Endometrial microvascular endothelial cells (primary cell): ENCODE measurements at regions not wholly inside any gene's neighbourhood (a gene's known extent, or its start where the extent isn't known, plus 50 kb on each side); places are given as distances from the start of the nearest gene placed in this dataset.
"Not testable (repeated sequence)": the region's sequence is repeated elsewhere in the genome, so short reads cannot be mapped to it uniquely, and the experiment has no call there.

Experiments
- in situ Hi-C: cut with HindIII; loops from 2 replicates; pipeline ENCODE4 v1.10.0; 2017; ENCODE audit warnings: low sequenced_read_pairs, low pct_unique_long_range_greater_than_20kb; ENCODE audit errors: inconsistent ontology term

- in situ Hi-C loops = no loop called here
Observed at GRCh38 chr17:77830816-77831473, 127.6 kb upstream of the TNRC6C start.

- in situ Hi-C loops = no loop called here
Observed at GRCh38 chr17:77831474-77832179, 126.9 kb upstream of the TNRC6C start.

DNA sequence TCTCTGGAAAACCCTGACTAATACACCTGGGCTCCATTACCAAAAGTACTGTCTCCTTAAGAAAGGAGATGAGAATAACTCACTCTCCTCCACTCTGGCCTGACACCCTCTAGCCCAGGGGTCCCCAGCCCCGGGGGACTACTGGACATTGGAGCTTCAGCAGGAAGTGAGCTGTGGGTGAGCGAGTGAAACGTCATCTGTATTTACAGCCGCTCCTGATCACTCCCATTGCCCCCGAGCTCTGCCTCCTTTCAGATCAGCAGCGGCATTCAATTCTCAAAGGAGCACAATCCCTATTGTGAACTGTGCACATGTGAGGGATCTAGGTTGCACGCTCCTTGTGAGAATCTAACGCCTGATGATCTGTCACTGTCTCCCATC, 126.3 kb upstream of the TNRC6C start:
- in situ Hi-C loops = no loop called here

DNA sequence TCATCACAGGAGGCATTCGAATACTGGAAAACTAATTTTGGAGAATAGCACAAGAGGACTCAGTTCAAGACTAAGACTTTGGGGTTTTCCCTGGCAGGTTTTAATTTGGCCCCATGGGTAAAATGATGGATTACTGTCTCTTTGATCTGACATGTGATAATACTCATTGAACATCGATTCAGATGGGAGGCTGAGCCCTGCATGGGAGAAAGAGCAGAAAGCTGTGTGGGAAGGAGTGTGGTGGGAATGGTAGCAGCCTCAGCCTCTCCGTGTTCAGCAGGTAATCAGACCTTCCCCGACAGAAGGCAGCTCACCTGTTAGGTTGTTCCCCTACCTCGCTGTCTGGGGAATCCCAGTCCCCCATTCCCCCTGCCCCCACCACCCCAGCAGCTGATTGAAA, 124.7 kb upstream of the TNRC6C start:
- in situ Hi-C loops = no loop called here

GRCh38 chr17:77834170-77835115, 124.1 kb upstream of the TNRC6C start:
- in situ Hi-C loops = no loop called here

DNA sequence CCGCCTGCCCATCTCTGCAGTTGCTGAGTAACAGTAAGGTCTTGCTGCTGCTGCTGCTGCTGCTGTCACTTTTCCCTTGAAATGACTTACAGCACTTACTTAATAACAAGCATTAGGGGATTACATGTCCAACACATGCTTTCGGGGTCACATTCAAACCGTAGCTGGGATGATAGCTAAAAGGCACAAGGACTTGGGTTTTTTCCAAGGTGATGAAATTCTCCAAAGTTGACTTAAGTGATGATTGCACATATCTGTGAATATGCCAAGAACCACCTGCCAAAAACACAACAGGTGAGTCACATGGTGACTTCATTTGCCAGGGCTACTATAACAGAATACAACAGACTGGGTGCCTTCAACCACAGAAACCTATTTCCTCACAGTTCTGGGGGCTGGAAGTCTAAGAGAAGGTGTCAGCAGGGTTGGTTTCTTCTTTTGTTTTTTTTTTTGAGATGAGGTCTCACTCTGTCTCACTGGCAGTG, 121.9 kb upstream of the TNRC6C start:
- in situ Hi-C loops = no loop called here

DNA sequence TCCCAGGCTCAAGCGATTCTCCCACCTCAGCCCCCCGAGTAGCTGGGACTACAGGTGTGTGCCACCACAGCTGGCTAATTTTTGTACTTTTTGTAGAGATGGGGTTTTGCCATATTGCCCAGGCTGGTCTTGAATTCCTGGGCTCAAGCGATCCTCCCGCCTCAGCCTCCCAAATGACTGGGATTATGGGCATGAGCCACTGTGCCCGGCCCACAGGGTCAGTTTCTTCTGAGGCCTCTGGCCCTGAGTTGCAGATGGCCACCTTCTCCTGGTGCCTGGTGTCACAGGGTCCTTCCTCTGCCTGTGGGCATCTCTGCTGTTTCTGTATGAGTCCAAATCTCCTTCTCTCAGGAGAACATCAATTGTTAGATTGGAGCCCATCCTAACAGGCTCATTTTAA, 121.4 kb upstream of the TNRC6C start:
- in situ Hi-C loops = not testable (repeated sequence)

GRCh38 chr17:77837917-77838316, 120.6 kb upstream of the TNRC6C start:
- in situ Hi-C loops = no loop called here

DNA sequence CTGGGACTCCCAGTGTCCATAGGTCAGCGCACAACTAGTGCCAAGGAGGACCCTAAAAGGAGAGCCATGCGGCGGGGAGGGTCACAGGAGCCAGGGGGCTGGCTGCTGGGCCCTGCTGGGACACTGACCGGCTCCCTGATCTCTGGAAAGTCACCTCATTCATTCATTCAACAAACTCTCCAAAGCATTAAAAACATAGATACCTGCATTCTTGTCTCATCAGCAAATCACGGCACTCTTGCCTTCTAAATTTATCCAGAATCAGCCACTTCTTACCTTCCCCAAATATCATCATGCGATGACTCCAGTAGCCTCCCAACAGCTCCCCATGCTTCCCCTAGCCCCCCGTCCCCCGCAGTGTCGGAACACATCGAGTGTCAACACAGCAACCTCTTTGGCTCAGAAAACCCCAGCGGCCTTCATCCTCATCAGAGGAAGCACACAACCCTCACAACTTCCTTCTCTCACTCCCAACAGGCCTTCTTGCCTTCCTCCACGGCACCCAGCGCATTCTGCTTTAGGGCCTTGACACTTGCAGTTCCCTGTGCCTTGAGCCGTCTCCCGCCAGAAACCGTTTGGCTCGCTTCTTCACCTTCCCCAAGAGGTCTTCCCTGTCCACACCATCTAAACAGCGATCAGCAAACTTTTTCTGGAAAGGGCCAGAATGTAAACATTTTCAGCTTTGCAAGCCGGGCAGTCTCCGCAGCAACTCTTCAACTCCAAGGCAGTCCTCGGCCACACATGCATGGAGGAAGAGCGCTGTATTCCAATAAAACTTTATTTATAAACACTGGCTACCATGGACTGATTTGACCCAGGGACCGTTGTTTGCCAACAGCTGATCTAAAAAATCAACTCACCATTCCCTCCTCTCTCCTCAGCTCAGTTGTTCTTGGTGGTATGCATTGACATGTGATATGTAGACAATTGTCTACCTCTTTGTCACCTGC, 119.5 kb upstream of the TNRC6C start:
- in situ Hi-C loops = no loop called here

- in situ Hi-C loops = no loop called here
Observed at GRCh38 chr17:77839698-77840512, 118.6 kb upstream of the TNRC6C start.

GRCh38 chr17:77840513-77841165, 117.9 kb upstream of the TNRC6C start:
- in situ Hi-C loops = no loop called here

DNA sequence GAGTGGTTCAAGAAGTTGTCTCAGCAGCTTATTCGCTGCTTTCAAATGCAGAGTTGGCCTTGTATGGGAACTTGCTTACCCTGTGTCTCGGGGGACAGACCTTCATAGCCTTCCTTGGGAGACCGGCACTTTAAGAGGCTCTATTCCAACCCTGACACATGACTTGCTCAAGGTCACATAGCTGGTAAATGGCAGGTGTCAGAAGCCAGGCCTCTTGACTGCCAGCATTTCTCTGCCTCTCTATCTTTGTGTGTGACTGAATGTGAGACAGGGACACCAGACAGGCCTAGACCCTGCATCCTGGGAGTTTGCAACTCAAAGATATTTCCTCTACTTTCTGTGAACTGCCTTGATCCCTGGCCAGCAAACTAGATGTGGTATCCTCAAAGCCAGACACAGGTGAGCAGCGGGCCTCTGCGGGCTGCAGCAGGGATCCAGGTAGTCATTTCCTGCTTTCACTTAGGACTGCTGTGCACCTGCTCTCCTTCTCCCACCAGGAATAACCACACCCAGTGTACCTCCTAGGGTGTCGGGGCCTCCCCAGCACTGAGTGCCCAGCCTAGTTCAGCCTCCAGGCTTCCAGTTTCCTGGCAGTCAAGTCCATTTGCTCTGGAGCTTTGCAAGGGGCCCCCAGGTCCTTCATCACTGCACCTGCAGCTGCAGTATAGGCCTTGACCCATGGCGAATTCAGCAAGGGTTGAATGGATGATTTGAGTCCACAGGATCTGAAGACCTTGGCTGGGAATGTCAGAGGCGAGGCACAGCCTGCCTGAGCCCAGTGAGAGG, 116.6 kb upstream of the TNRC6C start:
- in situ Hi-C loops = no loop called here

- in situ Hi-C loops = no loop called here
Observed at GRCh38 chr17:77842528-77843147, 115.9 kb upstream of the TNRC6C start.

- in situ Hi-C loops = not testable (repeated sequence)
Observed at GRCh38 chr17:77843255-77843895, 115.1 kb upstream of the TNRC6C start.

DNA sequence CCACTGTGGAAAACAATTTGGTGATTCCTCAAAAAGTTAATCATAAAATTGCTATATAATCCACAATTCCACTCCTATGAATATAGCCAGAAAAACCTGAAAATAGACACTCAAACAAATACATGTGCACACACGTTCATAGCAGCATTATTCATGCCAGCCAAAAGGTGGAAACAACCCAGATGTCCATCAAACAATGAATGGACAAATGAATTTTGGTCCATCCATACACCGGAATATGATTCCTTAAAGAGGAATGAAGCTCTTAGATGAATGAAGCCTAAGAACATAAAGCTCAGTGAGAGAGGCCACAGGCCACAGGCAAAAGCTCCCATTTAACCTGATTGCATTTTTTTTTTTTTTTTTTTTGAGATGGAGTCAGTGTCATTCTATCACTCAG, 114.6 kb upstream of the TNRC6C start:
- in situ Hi-C loops = no loop called here

DNA sequence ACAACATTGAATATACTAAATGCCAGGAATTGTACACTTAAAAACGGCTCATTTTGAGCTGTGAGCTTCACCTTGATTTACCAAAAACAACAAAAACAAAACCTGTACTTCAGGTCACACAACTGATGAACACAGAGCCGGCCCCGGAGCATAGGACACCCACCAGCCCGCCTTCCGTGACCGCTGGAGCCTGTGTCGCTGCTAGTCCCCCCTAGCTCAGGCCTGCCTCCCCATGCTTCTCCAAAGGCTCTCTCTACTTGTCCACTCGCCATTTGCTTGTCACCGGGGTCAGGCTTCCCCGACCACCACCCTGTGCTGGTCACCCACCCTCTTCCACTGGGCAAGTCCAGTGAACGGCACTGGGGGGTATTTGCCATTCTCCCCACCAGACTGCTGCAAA, 113.8 kb upstream of the TNRC6C start:
- in situ Hi-C loops = no loop called here
